HG03064 (cell line): ENCODE measurements at regions not wholly inside any gene's neighbourhood (a gene's known extent, or its start where the extent isn't known, plus 50 kb on each side); places are given as distances from the start of the nearest gene placed in this dataset.

Experiments used
- ATAC-seq: cut with Tn5 transposase; IDR thresholded peaks from one replicate; pipeline ENCODE4 v1.9.1; 2021; ENCODE audit warnings: low read depth; ENCODE audit not compliant: unreplicated experiment

- ATAC-seq = no peak
Observed at GRCh38 chr11:115778928-115779650, 274.9 kb upstream of the CADM1 start.

DNA sequence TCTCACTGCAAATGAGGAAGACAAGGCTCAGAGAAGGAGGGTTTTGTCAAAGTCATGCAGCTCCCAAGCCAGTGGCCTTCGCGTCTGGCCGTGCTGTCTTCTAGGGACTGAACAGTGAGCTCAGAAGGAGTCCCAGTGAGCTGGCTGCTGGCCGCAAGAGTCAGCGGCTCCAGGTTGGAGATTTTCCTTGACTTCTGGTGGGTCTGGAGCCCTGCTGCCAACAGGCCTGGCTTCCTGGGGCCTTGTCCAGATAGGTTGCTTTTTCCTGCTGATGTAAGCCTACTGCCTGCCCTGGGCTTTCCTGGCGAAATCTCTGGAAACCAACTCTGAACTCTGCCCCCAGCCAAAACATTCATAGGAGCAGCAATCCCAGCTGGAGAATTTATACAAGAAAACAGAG, 272.7 kb upstream of the CADM1 start:
- no peak for ATAC-seq

DNA sequence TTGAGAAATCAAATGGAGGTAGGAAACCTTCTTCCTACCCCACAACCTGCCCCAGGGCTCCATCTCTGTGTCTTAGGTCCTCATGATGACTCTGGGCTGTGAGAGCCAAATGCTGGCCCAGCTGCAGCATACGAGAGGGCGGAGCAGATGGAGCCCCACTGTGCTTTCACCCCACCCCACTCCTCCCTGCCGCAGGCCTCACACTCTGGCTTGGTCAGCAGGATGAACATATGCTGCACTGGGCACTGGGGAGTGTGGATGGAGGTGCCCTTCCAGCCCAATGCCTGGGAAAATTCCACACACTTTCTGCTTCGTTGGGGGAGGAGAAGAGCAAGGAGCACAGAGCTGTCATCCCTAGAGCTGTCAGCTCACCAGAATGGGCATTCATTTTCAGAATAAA, 271.6 kb upstream of the CADM1 start:
- no peak for ATAC-seq

GRCh38 chr11:115774756-115775155, 270.5 kb upstream of the CADM1 start:
- ATAC-seq = no peak

GRCh38 chr11:115769891-115770290, 265.7 kb upstream of the CADM1 start:
- no peak for ATAC-seq

DNA sequence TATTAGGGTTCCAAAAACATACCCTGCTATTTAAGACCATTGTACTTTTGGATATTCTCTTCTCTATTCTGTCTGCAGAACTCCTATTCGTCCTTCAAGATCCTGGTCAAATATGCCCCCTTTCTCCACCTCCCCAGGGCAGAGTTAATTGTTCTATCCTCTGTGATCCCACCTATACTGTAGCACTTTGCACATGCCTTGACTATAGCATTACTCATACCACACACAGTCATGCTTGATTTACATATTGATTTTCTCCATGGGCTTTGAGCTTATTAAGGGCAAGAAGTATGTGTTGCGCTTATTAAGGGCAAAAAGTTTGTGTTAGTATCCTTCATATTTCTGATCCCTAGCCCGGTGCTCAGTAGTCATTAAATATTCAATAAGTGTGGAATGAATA, 263.7 kb upstream of the CADM1 start:
- ATAC-seq = no peak

DNA sequence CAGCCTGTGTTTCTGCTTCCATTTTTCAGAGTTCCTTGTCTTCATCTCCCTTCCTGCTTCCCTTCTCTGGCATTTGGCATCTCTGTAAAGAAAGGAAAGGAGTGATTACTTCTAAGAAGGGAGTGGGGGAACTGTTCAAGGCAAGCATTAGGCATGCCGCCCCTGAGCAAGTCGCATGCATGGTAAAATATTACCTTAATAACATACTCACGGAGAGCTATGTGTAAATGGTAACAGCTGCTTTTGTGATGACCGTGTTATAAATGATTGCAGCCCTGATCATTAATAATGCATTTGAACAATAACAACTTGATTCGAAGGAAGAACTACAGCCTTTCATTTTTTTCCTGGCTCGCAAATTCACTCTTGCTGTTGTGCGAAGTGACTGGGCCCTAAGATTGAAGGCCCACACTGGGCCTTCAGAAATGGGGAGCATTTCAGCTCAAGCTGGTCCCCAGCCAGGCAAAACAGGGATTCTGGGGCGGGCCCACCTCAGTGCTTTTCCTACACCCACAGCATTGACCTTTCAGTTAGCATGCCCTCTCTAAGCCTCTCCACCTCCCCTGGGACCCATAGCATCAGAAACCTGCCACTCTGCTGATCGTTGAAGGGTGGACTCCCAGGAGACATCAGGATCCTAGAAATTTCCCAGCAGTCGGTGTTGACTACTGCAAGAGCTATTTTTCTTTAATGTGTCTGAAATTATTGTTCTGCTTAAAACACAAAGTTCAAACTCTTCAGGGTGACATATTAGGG, 263.0 kb upstream of the CADM1 start:
- ATAC-seq = no peak

GRCh38 chr11:115766561-115766960, 262.3 kb upstream of the CADM1 start:
- ATAC-seq = no peak

- no peak for ATAC-seq
Observed at GRCh38 chr11:115765803-115766239, 261.6 kb upstream of the CADM1 start.

DNA sequence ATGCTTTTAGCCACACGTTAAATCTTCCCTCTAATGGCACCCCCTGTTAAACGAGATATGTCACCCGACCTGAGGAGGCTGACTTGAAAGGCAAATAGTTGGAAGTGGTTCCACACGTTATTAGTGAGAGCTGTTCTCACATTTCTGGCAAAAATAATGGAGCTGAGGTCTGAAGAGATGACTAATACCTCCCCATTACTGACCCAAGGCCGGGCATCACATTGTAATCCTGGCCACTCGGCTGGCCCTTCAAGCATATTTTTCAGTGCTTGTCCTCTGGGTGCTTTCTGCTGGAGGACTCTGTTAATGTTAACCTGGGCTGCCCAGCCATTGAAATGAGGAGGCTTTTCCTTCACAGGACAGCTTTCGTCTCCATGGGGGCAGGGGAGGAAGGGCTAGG, 260.0 kb upstream of the CADM1 start:
- ATAC-seq = no peak

DNA sequence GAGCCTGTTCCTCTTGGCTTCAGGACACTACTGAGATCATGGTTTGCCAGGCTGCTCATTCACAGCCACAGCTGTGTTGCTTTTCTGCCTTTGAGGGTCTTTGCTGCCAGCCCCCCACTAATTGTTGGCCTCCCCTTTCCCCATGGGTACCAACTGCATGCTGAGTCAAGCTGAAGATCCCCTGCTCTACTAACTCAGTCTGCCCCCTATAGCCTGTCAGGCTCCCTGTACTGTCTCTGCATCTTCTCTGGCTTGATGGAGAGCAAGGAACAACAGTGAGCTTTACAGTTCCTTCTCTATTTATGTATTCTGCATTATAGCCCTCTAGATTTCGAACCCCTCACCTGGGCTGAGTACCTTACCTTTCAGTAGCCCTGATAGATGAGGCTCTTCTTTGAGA, 257.6 kb upstream of the CADM1 start:
- ATAC-seq = no peak

- ATAC-seq = no peak
Observed at GRCh38 chr11:115761348-115761747, 257.1 kb upstream of the CADM1 start.

- no peak for ATAC-seq
Observed at GRCh38 chr11:115760461-115761320, 256.5 kb upstream of the CADM1 start.

DNA sequence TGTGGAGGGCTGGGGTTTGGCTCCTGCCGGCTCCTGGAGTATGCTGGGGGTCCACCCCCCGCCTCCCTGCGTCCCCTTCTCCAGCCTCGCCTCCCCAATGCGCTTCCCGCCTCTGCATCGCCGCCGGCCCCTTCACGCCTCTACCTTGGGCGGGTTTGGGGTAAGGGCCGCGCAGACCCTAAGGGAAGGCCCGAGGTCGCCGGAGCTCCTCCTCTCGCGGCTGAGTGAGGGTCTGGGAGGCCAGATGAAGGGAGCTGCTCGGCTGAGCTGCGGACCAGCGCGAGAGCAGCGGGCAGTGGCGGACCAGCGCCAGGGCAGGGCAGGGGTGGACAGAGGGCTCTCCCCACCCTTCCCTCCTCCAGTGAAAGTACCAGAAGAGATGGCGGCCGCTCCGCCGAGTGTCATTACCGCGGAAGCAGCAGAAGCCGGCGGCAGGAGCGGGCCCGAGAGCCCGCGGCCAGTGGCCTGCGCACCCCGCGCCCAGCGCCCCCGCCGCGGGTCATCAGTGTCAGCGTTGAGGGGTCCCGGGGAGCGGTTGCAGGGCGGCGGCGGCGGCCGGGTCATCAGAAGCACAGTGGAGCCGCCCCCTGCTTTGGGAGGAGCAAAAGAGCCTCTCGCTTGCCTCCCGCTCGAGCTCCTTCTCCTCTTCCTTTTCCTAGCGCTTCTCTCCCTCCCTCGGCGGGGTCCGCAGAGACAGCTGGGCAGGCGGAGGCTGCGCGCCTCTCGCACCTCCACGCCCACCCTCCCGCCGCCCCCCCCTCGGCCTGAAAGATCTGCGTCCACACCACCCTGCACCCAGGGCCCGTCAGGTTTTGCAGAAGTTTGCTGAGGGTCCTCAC, 255.6 kb upstream of the CADM1 start:
- no peak for ATAC-seq

- ATAC-seq = no peak
Observed at GRCh38 chr11:115758011-115758410, 253.8 kb upstream of the CADM1 start.

- no peak for ATAC-seq
Observed at GRCh38 chr11:115751243-115752015, 247.2 kb upstream of the CADM1 start.

DNA sequence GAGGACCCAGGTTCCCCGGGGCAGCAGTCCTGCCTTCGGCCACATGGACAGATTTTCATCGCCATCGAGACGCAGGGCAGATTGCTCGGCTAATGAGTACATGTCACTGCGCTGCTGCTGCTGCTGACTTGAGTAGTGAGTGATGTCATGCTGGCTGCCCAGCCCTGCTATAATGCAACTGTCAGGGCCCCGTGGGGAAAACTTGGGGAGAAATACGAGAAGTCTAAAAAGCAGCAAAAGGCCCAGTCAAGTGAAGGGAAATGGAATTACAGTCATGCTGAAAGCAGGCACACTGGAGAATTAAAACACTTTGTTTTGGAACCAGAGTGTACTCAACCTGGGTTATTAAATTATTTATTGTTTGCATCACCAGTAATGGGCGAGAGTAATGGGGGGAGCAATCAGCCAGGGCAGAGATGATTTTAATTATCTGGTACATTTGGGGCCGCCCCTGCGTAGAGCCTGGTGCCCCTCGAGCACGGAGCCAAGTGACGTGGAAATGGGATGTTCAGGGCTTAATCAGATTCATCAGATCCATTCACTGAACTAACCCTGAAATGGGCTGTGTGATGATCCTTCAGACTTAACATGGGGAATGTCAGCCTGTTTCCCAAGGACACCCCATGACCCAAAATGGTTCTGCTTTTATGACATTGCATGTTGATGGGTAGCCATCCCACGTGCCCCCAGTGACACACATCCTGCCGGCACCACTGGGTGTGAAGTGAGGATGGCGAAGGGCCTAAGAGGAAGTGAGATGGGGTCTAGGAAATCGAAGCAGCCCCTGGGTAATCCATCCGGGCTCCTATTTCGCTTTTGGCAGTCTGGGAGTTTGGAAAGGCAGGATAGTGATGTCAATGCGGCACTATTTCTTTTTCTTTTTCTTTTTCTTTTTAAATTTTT, 241.6 kb upstream of the CADM1 start:
- ATAC-seq = no peak

DNA sequence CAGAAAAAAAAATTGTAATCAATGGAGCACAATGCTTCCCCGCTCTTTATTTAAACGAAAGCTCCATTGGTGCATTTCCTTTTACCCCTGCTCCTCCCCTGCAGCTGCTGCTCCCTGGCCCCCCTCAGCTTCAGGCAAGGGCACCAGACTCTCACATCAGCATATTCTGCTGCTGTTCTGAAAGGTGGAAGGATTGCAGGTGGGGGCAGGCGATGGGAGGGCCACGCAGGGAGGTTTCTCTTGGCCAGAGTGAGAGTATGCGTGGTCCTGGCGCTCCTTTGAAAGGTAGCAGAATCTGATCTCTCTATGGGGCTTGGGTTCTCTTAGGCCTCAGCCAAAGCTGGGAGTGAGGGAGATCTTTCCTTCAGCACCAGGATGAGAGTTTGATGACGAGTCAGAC, 240.9 kb upstream of the CADM1 start:
- no peak for ATAC-seq

DNA sequence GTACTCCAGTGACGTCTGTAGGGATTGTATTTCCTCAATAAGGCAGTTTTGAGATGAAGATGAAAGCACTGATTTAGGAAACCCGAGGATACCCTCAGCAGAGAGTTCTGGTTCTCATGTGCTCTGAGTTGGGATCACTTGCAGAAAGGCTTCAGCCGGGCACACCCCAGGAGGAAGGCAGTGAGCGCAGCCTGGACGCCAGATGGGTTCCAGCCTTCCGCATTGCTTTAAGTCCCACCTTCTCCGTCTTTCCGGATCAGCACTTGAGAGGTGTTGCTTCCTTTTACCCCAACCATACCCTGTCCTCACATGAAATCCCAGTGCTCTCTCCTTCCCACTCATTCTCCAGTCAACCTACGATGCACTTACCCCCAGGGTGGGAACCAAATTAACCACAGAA, 239.5 kb upstream of the CADM1 start:
- no peak for ATAC-seq
